Glutamatergic neuron (in vitro differentiated cells): ENCODE measurements at regions not wholly inside any gene's neighbourhood (a gene's known extent, or its start where the extent isn't known, plus 50 kb on each side); places are given as distances from the start of the nearest gene placed in this dataset.

Source experiments
- DNase-seq: peaks from one replicate; pipeline ENCODE4 v3.0.0; 2022
- H3K27ac Mint-ChIP-seq: one replicate; pipeline ENCODE4 v1.8.0; 2020; ENCODE audit warnings: mild to moderate bottlenecking, mixed read lengths, inconsistent platforms; ENCODE audit not compliant: unreplicated experiment
- H3K27me3 Mint-ChIP-seq: one replicate; pipeline ENCODE4 v1.8.0; 2020; ENCODE audit warnings: mild to moderate bottlenecking, moderate library complexity, mixed read lengths, inconsistent platforms; ENCODE audit not compliant: unreplicated experiment
- H3K36me3 Mint-ChIP-seq: one replicate; pipeline ENCODE4 v1.8.0; 2020; ENCODE audit warnings: mild to moderate bottlenecking, mixed read lengths, inconsistent platforms; ENCODE audit not compliant: unreplicated experiment
- H3K4me1 Mint-ChIP-seq: one replicate; pipeline ENCODE4 v1.8.0; 2020; ENCODE audit warnings: mild to moderate bottlenecking, low read depth, mixed read lengths, inconsistent platforms; ENCODE audit not compliant: unreplicated experiment
- H3K4me3 Mint-ChIP-seq: one replicate; pipeline ENCODE4 v1.8.0; 2020; ENCODE audit warnings: mild to moderate bottlenecking, mixed read lengths, inconsistent platforms; ENCODE audit not compliant: unreplicated experiment
- H3K9me3 Mint-ChIP-seq: one replicate; pipeline ENCODE4 v1.8.0; 2020; ENCODE audit warnings: mild to moderate bottlenecking, moderate library complexity, mixed read lengths, inconsistent platforms; ENCODE audit not compliant: unreplicated experiment
- TF ChIP-seq, protein P1 (sequence below): fragments of 200-600 bp; sonication (generic); IDR thresholded peaks from one replicate; pipeline ENCODE4 v1.5.0; 2021; ENCODE audit not compliant: partially characterized antibody, unreplicated experiment

DNA sequence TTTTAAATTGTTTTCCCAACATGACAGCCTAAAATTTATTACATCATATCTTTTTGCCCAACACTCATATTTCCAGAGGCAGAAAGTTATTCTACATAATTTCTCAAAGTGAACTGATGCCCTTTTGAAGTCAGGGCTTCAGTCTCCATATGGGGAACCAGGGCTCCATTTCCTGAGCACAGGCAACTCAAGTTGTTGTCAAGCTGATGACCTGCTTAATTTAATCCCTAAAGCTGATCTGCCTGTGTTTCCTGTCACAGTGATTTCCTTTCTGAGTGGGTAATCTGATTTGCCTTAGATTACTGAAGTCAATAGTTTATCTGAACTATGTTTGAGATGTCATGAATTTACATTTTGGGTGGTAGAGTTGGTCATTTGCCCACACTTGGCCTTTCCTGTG lies 932.1 kb upstream of the MANEA start:
- no peak overlapping the region for H3K27ac Mint-ChIP-seq
- H3K4me1 Mint-ChIP-seq: no peaks in the 10 kb centered on the region
- no peak for DNase-seq
- H3K4me3 Mint-ChIP-seq: no peak overlapping the region
- TF ChIP-seq, protein P1, sequence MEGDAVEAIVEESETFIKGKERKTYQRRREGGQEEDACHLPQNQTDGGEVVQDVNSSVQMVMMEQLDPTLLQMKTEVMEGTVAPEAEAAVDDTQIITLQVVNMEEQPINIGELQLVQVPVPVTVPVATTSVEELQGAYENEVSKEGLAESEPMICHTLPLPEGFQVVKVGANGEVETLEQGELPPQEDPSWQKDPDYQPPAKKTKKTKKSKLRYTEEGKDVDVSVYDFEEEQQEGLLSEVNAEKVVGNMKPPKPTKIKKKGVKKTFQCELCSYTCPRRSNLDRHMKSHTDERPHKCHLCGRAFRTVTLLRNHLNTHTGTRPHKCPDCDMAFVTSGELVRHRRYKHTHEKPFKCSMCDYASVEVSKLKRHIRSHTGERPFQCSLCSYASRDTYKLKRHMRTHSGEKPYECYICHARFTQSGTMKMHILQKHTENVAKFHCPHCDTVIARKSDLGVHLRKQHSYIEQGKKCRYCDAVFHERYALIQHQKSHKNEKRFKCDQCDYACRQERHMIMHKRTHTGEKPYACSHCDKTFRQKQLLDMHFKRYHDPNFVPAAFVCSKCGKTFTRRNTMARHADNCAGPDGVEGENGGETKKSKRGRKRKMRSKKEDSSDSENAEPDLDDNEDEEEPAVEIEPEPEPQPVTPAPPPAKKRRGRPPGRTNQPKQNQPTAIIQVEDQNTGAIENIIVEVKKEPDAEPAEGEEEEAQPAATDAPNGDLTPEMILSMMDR: no peak
- H3K9me3 Mint-ChIP-seq: no peaks in the 10 kb centered on the region
- no peaks in the 10 kb centered on the region for H3K36me3 Mint-ChIP-seq
- H3K27me3 Mint-ChIP-seq: no peaks in the 10 kb centered on the region

DNA sequence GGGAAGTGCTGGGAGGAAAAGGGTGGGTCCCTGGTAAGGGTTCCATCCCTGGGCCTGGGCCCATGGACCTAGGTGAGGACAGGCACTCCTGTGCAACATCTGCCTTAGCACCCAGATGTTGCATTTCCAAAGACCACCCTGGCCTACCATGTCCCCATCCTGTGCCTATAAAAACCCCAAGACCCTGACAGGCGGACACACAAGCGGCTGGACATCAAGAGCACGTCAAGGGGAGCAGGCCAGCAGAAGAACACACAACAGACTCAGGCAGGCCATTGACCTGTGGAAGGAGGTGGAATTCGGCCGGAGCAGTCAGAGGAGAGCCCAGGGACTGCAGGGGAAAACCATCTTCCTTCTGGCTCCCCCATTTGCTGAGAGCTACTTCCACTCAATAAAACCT lies 937.8 kb upstream of the MANEA start:
- peaks cover 5% of the 10 kb centered on the region for H3K4me1 Mint-ChIP-seq
- H3K4me3 Mint-ChIP-seq: no peak overlapping the region
- DNase-seq: no peak
- TF ChIP-seq, protein P1: no peak
- no peaks in the 10 kb centered on the region for H3K27me3 Mint-ChIP-seq
- H3K36me3 Mint-ChIP-seq: no peaks in the 10 kb centered on the region
- no peaks in the 10 kb centered on the region for H3K9me3 Mint-ChIP-seq
- no peak overlapping the region for H3K27ac Mint-ChIP-seq

DNA sequence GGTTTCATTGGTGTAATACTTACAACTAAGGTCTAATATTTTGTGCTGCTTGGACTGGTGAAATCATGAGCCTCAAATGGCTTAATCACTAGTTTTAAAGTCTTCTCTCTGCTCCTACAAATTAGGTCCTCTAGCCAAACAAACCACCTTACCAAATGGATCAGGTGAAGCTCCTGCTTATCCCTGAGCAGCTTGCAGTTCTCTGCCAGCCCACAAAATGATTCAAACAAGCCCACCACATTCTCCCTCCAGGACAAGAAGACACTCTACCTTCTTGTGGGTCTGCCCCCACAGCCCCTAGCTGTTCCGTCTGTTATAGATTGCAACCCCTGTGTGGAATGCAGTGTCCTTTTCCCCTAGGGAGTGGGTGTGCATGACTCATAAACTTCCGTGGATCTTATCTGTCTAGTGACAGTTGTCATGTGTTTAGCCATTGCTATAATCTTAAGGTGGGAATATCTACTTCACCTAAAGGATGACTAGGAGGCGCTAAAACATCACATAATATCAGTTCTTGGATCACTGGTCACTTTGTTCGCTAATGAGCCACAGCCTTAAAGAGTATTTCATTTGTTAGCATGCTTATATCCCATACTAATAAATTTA lies 940.5 kb upstream of the MANEA start:
- Mint-ChIP-seq H3K36me3 (no peaks in the 10 kb centered on the region), H3K4me3 (no peak overlapping the region)

DNA sequence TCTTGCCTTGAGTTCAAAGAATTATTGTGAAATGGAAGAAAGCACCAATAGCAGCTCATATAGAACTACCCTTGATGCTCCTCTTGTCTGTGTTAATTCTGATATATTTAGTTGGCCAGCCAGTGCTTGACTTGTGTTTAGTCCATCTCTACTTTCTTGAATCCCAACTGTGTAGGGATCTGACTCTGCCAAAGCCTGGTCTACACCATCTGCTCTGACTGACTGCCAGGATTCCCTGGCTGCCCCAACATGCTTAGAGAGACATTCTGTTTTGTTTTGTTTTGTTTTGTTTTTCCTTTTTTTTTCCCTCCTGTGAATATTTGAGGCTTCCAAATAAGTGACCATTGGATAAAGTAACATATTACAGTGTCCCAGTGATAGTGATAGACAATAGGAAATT lies 953.7 kb upstream of the MANEA start:
- Mint-ChIP-seq H3K27ac (no peak overlapping the region), H3K36me3 (no peaks in the 10 kb centered on the region), H3K9me3 (no peaks in the 10 kb centered on the region), H3K4me3 (no peak overlapping the region), H3K4me1 (peaks cover 8% of the 10 kb centered on the region), H3K27me3 (no peaks in the 10 kb centered on the region)
- TF ChIP-seq, protein P1: no peak
- no peak for DNase-seq

More for the DNA sequence above, 940.5 kb upstream of the MANEA start:
- Mint-ChIP-seq H3K9me3 (no peaks in the 10 kb centered on the region), H3K27ac (peak overlapping the region; percentile 82), H3K4me1 (peaks cover 5% of the 10 kb centered on the region), H3K27me3 (no peaks in the 10 kb centered on the region)
- no peak for DNase-seq
- TF ChIP-seq, protein P1: peak; percentile 17

DNA sequence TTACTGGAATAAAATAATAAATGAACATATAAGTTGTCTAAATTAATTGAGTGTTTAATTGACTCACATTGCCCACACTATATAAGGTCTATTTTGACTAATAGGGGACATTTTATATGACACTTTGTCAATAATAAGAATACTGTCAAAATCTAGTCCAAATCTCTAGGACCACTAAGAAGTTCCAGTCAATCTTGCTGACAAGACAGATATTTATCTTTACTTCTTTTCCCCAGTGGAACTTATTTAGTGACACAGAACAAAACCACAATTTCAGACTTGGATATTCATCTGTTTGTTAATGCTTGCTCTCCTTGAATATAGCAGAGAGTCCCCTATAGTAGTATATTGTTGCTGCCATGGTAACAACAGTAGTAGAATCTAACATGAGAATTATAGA lies 954.6 kb upstream of the MANEA start:
- Mint-ChIP-seq H3K27me3 (no peaks in the 10 kb centered on the region), H3K4me1 (peaks cover 8% of the 10 kb centered on the region), H3K4me3 (no peak overlapping the region), H3K36me3 (no peaks in the 10 kb centered on the region), H3K9me3 (no peaks in the 10 kb centered on the region), H3K27ac (no peak overlapping the region)
- TF ChIP-seq, protein P1: no peak
- DNase-seq: no peak
